ENCODE measurements at regions not wholly inside any gene's neighbourhood (a gene's known extent, or its start where the extent isn't known, plus 50 kb on each side); places are given as distances from the start of the nearest gene placed in this dataset.

DNA sequence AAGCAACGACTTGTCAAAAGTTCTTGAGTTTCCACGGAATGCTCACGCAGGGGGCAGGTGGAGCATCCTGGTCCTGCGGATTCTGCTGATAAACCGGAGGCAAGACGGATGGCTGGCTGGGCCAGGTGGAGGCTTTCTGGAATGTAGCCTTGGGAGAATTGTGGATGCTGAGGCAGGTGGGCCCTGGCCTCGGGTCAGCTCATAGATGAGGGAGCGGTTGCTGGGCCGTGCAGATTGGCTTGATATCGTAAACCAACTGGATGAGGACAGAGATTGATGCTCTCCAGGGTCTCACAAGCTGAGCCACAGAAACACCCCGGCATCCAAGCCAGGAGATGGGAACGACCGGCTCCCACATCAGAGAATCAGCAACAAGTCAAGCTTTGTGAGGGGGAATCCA, 50.0 kb upstream of the TFRC start:
- DNase-seq = no peak
- no peak overlapping the region for H3K4me3 ChIP-seq
- H3K36me3 ChIP-seq (replicated peaks in 1 of 2; ENCODE audit: insufficient read depth in 1 of 2, low read depth in 2 of 2) = no peaks in the 10 kb centered on the region
- intact Hi-C loops (cut with DNase I) = no loop called here
- no peaks in the 10 kb centered on the region for H3K4me1 ChIP-seq
- TF ChIP-seq POLR2A (IDR thresholded peaks at IDR 0.05) (no peak), CTCF (IDR thresholded peaks at IDR 0.05) (no peak)
- WGBS, 2 donors = 72 to 75% methylated on average over 13 of the region's 13 CpGs
- no peaks in the 10 kb centered on the region for H3K9me3 ChIP-seq
- H3K27me3 ChIP-seq = no peaks in the 10 kb centered on the region
- no peak for ATAC-seq
- no peak overlapping the region for H3K27ac ChIP-seq
